Activated CD4-positive, CD25-positive, alpha-beta regulatory T cell treated with anti-CD3 and anti-CD28 coated beads, Interleukin-2, amount 50 U/mL, for 72 hours (primary cell): ENCODE measurements at regions not wholly inside any gene's neighbourhood (a gene's known extent, or its start where the extent isn't known, plus 50 kb on each side); places are given as distances from the start of the nearest gene placed in this dataset.

Experiments
- DNase-seq: peaks from one replicate; pipeline ENCODE4 v3.0.0; 2021

DNA sequence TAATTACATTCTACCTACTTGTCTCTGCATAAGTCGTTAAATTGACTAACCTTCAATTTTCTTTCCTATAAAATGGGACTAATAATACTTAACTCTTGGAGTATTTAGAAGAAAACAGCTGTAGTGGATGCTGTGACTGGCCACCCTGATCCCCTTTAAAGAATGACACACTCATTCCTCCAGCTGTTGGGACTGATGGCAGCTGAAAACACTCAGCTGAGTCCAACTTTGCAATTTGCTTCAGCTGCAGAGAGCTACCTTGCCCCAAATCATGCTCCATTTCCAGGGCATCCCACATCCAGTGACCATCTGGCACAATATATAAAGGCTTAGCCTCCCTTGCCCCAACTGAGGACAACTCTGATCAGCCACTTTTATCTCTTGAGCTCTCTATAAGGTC lies 89.1 kb downstream of the MID1IP1 start:
- DNase-seq: no peak

GRCh38 chrX:38890963-38891362 lies 89.7 kb downstream of the MID1IP1 start:
- DNase-seq: no peak

GRCh38 chrX:38891641-38892413 lies 90.6 kb downstream of the MID1IP1 start:
- DNase-seq: no peak

GRCh38 chrX:38893441-38893840 lies 92.2 kb downstream of the MID1IP1 start:
- no peak for DNase-seq

DNA sequence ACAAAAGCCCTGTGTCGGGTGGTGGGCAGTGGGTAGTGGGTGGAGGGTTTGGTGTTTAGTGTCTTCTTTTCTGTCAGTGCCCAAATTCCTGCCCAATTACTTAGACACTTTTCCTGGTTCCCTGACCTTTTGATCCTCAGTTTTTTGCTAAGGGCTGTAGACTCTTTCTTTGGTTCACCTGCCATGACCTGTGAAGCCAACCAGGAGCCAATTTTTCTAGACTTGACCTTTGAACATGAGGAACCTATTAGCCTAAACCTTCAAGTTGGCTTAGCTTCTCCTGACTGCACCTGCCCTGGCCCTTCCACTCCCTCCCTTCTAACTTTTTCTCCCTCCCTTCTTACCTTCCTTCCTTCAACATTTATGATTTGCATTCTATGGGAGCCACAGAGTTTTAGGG lies 94.5 kb downstream of the MID1IP1 start:
- no peak for DNase-seq

- DNase-seq: no peak
Measured at GRCh38 chrX:38896724-38897298, 95.6 kb downstream of the MID1IP1 start.

GRCh38 chrX:38898261-38898660 lies 97.0 kb downstream of the MID1IP1 start:
- no peak for DNase-seq

DNA sequence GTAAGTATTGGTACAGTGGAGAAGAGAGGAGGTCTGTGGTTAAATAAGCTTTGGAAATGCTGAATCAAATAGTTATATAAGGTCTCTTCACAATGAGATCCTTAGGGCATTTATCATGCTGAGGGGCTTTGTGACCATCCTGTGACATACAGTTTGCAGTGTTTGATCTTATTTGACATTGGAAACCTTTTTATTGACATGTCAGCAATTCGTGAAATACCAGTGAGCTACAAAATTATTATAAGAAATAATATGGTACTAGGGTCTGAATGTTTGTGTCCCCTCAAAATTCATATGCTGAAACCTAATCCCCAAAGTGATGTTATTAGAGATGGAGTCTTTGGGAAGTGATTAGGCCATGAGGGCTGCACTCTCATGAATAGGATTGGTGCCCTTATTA lies 98.4 kb downstream of the MID1IP1 start:
- no peak for DNase-seq

DNA sequence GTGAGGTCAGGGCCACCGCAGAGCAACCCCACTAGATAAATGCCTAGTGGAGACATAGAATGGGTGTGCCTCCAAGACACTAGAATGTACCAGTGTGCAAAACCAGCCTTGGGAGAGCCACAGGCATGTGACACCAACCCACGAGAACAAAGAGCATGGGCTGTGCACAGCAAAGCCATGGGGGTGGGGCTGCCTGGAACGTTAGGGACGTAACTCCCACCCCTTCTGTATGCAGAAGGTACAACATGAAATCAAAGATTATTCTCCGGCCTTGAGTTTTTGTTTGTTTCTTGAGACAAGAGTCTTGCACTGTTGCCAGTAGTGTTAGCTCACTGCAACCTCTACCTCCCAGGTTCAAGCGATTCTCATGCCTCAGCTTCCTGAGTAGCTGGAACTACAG lies 99.5 kb downstream of the MID1IP1 start:
- DNase-seq: no peak

- no peak for DNase-seq
Measured at GRCh38 chrX:38902972-38903492, 101.8 kb downstream of the MID1IP1 start.

- no peak for DNase-seq
Measured at GRCh38 chrX:38916801-38917200, 115.5 kb downstream of the MID1IP1 start.

- DNase-seq: no peak
Measured at GRCh38 chrX:38917954-38918353, 116.7 kb downstream of the MID1IP1 start.

- no peak for DNase-seq
Measured at GRCh38 chrX:38919202-38919601, 117.9 kb downstream of the MID1IP1 start.

DNA sequence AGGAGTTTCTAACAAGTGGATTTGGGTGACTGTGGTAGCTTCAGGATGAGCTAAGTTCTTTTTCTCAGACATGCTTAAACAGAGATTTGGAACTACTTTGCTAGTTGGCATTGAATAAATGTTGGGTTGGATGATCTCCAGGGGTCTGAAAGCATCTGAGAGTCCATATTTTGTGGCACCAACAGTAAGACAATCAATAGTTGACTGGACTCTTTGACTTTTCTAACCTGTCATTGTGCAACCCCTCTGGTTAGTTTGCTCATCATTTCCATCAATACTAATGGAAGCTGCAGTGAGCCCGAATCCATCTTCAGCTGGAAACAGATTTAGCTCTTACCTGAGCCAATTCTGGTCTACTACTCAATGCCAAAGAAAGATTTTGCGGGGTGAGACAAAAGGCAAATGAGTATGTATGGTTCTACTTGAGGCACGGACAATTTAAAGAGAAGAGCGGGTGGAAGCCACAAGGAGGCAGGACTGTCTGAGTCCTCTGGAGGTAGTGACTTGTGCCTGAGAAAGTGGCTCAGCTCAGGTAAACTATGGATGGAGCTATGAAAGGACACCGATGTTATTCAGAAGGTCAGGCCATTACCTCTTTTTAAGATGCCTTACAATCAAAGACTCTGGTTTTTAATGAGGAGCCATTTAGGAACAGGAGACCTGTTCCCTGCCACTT lies 118.7 kb downstream of the MID1IP1 start:
- DNase-seq: no peak

DNA sequence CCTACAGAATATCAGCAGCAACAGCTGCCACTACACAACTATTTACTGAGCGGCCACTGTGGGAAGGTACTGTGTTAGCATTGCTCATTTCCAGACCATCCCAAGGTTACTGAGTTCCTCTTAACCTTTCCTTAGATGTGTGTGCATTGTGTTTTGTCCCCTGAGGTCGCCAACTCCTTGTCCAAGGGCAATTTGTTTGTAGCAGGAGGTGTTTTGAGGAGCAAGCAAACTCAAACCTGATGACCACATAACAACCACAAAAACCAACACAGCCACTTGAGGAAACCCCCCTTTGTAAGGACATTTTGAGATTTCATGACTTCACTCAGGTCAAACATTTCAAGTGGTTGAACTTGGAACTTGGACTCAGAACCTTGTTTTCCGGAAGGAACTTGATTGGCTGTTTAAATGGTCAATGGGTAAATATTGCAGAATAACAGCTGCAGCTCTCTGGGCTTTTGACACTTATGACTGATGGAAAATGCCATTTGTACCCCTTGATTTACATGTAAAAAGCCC lies 122.3 kb downstream of the MID1IP1 start:
- no peak for DNase-seq

DNA sequence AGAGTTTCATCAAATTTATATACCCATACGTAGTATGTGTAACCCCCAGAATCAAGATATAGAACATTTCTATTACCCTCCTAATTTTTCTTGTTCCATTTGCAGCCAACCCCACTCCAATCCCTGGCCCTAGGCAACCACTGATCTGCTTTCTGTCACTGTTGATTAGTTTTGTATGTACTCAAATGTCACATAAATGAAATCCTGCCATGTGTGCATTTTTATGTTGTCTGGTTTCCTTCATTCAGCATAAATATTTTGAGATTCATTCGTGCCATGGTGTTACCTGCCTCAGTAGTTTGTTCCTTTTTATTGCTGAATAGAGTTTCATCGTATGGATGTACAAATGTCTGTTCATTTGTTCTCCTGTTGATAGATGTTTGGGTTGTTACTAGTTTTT lies 126.3 kb downstream of the MID1IP1 start:
- DNase-seq: no peak

GRCh38 chrX:38929966-38930421 lies 128.7 kb downstream of the MID1IP1 start:
- no peak for DNase-seq

DNA sequence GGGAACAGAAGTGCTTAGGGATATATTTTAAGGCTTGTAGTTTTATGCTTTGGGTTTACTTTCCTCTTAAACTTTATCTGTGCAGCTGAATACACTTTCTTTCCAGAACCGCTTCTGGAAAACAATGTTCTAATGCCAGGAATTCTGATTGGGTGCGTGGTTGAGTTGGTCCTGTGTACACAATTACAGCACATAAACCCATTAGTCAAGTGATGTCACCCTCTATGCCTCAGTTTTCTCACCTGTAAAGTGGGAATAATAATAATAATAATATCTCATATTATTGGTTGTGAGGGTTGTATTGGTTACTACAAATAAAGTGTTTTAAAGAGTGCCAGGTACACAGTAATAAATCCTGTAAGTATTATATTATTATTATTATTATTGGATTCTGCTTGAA lies 129.2 kb downstream of the MID1IP1 start:
- no peak for DNase-seq

- no peak for DNase-seq
Measured at GRCh38 chrX:38935561-38935960, 134.3 kb downstream of the MID1IP1 start.

GRCh38 chrX:38937400-38937799 lies 136.1 kb downstream of the MID1IP1 start:
- DNase-seq: no peak

GRCh38 chrX:38937926-38938325 lies 136.7 kb downstream of the MID1IP1 start:
- DNase-seq: no peak

- no peak for DNase-seq
Measured at GRCh38 chrX:38939067-38939466, 137.8 kb downstream of the MID1IP1 start.

GRCh38 chrX:38940547-38940946 lies 139.3 kb downstream of the MID1IP1 start:
- DNase-seq: no peak

DNA sequence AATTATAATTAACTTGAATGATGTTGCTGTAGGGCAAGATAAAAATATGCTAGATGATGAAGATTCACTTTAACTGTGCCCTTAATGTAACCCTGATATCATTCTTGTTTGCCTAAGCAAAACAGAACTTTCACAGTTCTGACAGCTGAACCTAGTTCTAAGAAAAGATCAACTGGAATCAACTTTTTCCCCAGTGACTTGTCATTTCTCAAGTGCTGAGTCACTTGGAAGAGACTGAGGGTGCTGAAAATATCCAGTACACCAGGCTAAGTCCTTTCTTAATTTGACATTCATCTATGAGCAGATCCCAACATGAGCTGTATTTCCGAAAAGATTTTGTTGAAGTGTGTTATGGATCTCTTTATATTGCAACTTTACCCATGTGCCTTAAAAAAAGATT lies 140.4 kb downstream of the MID1IP1 start:
- no peak for DNase-seq
